HEK293T (cell line): ENCODE measurements at regions not wholly inside any gene's neighbourhood (a gene's known extent, or its start where the extent isn't known, plus 50 kb on each side); places are given as distances from the start of the nearest gene placed in this dataset.

Experiments used
- FOXK2 ChIP-seq: fragments of 450-650 bp; IDR thresholded peaks from 2 replicates; pipeline ENCODE4 v1.6.1; 2016; ENCODE audit warnings: mild to moderate bottlenecking
- FOXM1 ChIP-seq: fragments of 450-650 bp; IDR thresholded peaks from 2 replicates; pipeline ENCODE4 v1.6.1; 2017; ENCODE audit warnings: mild to moderate bottlenecking, borderline replicate concordance

DNA sequence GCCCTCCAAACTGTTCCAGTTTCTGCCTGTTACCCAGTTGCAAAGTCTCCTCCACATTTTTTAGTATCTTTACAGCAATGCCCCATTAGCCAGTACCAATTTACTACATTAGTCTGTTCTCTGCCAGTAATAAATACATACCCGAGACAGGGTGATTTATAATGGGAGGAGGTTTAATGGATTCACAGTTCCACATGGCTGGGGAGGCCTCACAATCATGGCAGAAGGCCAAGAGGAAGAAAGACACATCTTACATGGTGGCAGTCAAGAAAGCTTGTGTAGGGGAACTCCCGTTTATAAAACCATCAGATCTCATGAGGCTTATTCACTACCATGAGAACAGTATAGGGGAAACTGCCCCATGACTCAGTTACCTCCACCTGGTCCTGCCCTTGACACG lies 600.7 kb upstream of the CDH6 start:
- TF ChIP-seq FOXK2: no peak
- no peak for TF ChIP-seq FOXM1
